Ishikawa (cell line): ENCODE measurements at regions not wholly inside any gene's neighbourhood (a gene's known extent, or its start where the extent isn't known, plus 50 kb on each side); places are given as distances from the start of the nearest gene placed in this dataset.

Experiments
- CEBPB ChIP-seq: IDR thresholded peaks from 2 replicates; pipeline ENCODE4 v1.6.1; 2012
- CREB1 ChIP-seq: IDR thresholded peaks from 2 replicates; pipeline ENCODE4 v1.6.1; 2012; ENCODE audit warnings: low read depth
- EGR1 ChIP-seq: IDR thresholded peaks from 2 replicates; pipeline ENCODE4 v1.6.1; 2012
- EP300 ChIP-seq: IDR thresholded peaks from 2 replicates; pipeline ENCODE4 v1.6.1; 2012; ENCODE audit warnings: borderline replicate concordance
- FOXM1 ChIP-seq: IDR thresholded peaks from 2 replicates; pipeline ENCODE4 v1.6.1; 2012; ENCODE audit warnings: low read depth, borderline replicate concordance
- MAX ChIP-seq: IDR thresholded peaks from 2 replicates; pipeline ENCODE4 v1.6.1; 2012
- NFIC ChIP-seq: IDR thresholded peaks from 2 replicates; pipeline ENCODE4 v1.6.1; 2012
- RAD21 ChIP-seq: IDR thresholded peaks from 2 replicates; pipeline ENCODE4 v1.6.1; 2012; ENCODE audit warnings: low read depth
- REST ChIP-seq: IDR thresholded peaks from 2 replicates; pipeline ENCODE4 v1.6.1; 2012; ENCODE audit warnings: low read depth, mild to moderate bottlenecking
- TAF1 ChIP-seq: IDR thresholded peaks from 2 replicates; pipeline ENCODE4 v1.6.1; 2012; ENCODE audit warnings: low read depth, mild to moderate bottlenecking
- TCF12 ChIP-seq: IDR thresholded peaks from 2 replicates; pipeline ENCODE4 v1.6.1; 2012; ENCODE audit warnings: low read depth
- TEAD4 ChIP-seq: IDR thresholded peaks from 2 replicates; pipeline ENCODE4 v1.6.1; 2012
- USF1 ChIP-seq: IDR thresholded peaks from 2 replicates; pipeline ENCODE4 v1.6.1; 2012
- YY1 ChIP-seq: IDR thresholded peaks from 2 replicates; pipeline ENCODE4 v1.6.1; 2012; ENCODE audit warnings: low read depth
- ZBTB7A ChIP-seq: IDR thresholded peaks from 2 replicates; pipeline ENCODE4 v1.6.1; 2012; ENCODE audit warnings: low read depth

GRCh38 chr16:79834720-79835119, 234.2 kb upstream of the MAF start:
- TF ChIP-seq REST (no peak), EGR1 (no peak), EP300 (no peak), USF1 (no peak), YY1 (no peak), NFIC (no peak), TAF1 (no peak), CEBPB (no peak), TCF12 (no peak), TEAD4 (no peak), FOXM1 (no peak), CREB1 (no peak), ZBTB7A (no peak), MAX (no peak), RAD21 (no peak)

GRCh38 chr16:79833559-79833958, 233.0 kb upstream of the MAF start:
- TF ChIP-seq TCF12 = no peak
- no peak for TF ChIP-seq USF1
- no peak for TF ChIP-seq MAX
- TF ChIP-seq RAD21 = no peak
- TF ChIP-seq EP300 = no peak
- TF ChIP-seq TAF1 = no peak
- TF ChIP-seq TEAD4 = no peak
- no peak for TF ChIP-seq EGR1
- TF ChIP-seq CEBPB = no peak
- TF ChIP-seq FOXM1 = no peak
- TF ChIP-seq YY1 = no peak
- no peak for TF ChIP-seq CREB1
- no peak for TF ChIP-seq REST
- TF ChIP-seq ZBTB7A = no peak
- TF ChIP-seq NFIC = no peak

GRCh38 chr16:79826732-79827475, 226.4 kb upstream of the MAF start:
- TF ChIP-seq YY1 (no peak), EGR1 (no peak), TEAD4 (no peak), NFIC (no peak)

- no peak for TF ChIP-seq TEAD4
- TF ChIP-seq EGR1 = no peak
- no peak for TF ChIP-seq EP300
These were observed 224.5 kb upstream of the MAF start for GRCh38 chr16:79825002-79825401.

GRCh38 chr16:79823639-79824038, 223.1 kb upstream of the MAF start:
- TF ChIP-seq TAF1 (no peak), NFIC (no peak), TCF12 (no peak), MAX (no peak), USF1 (no peak), ZBTB7A (no peak), CREB1 (no peak), EGR1 (no peak), FOXM1 (no peak), REST (no peak), RAD21 (no peak), TEAD4 (no peak), CEBPB (no peak), EP300 (no peak)
